ENCODE measurements at regions not wholly inside any gene's neighbourhood (a gene's known extent, or its start where the extent isn't known, plus 50 kb on each side); places are given as distances from the start of the nearest gene placed in this dataset.
A peak's percentile ranks its signal among the peaks of the same experiment; 100 is the strongest.
"Not testable (repeated sequence)": the region's sequence is repeated elsewhere in the genome, so short reads cannot be mapped to it uniquely, and the experiment has no call there.

DNA sequence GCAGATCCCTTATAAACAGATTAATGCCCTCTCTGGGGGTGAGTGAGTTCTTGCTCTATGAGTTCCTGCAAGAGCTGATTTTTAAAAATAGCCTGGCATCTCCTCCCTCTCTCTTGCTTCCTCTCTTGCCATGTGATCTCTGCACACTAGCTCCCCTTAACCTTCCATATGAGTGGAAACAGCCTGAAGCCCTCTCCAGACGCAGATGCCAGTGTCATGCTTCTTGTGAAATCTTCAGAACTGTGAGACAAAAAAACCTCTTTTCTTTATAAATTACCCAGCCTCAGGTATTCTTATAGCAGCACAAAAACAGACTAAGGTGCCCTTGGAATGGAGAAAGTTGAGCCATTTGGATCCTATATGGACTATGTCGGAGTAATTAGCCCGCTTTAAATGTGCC, 559.7 kb upstream of the CYLC2 start:
- H3K4me1 ChIP-seq (ENCODE audit: insufficient read depth, low read length, poor library complexity, severe bottlenecking), result no peaks in the 10 kb centered on the region
- H2AFZ ChIP-seq (ENCODE audit: low read length), result no peak overlapping the region
- H3K9me3 ChIP-seq (ENCODE audit: insufficient read depth, low read depth, low read length), result no peaks in the 10 kb centered on the region
- no peaks in the 10 kb centered on the region for H3K79me2 ChIP-seq (ENCODE audit: insufficient read depth, low read length)
- no peaks in the 10 kb centered on the region for H3K9me2 ChIP-seq (replicated peaks; ENCODE audit: low read depth, low read length)
- no peaks in the 10 kb centered on the region for H4K20me1 ChIP-seq (ENCODE audit: insufficient read depth, low read length, poor library complexity, severe bottlenecking)
- no peaks in the 10 kb centered on the region for H3K36me3 ChIP-seq (ENCODE audit: insufficient read depth, low read length)
- H3K4me2 ChIP-seq (ENCODE audit: low read depth, low read length, poor library complexity, severe bottlenecking), result no peak overlapping the region
- TF ChIP-seq, protein P1, sequence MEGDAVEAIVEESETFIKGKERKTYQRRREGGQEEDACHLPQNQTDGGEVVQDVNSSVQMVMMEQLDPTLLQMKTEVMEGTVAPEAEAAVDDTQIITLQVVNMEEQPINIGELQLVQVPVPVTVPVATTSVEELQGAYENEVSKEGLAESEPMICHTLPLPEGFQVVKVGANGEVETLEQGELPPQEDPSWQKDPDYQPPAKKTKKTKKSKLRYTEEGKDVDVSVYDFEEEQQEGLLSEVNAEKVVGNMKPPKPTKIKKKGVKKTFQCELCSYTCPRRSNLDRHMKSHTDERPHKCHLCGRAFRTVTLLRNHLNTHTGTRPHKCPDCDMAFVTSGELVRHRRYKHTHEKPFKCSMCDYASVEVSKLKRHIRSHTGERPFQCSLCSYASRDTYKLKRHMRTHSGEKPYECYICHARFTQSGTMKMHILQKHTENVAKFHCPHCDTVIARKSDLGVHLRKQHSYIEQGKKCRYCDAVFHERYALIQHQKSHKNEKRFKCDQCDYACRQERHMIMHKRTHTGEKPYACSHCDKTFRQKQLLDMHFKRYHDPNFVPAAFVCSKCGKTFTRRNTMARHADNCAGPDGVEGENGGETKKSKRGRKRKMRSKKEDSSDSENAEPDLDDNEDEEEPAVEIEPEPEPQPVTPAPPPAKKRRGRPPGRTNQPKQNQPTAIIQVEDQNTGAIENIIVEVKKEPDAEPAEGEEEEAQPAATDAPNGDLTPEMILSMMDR (conservative IDR thresholded peaks at IDR 0.05; ENCODE audit: low read length), result no peak
- no peak for TF ChIP-seq EZH2phosphoT487 (IDR thresholded peaks at IDR 0.05; ENCODE audit: borderline replicate concordance)
- no peaks in the 10 kb centered on the region for H3K27me3 ChIP-seq (ENCODE audit: insufficient read depth, low read length, poor library complexity, severe bottlenecking)
- no peak overlapping the region for H3K4me3 ChIP-seq (ENCODE audit: low read length, poor library complexity, severe bottlenecking)
- no peak overlapping the region for H3K9ac ChIP-seq (ENCODE audit: low read depth, low read length, poor library complexity, severe bottlenecking)
- no peaks in the 10 kb centered on the region for H3F3A ChIP-seq (ENCODE audit: low read depth)

DNA sequence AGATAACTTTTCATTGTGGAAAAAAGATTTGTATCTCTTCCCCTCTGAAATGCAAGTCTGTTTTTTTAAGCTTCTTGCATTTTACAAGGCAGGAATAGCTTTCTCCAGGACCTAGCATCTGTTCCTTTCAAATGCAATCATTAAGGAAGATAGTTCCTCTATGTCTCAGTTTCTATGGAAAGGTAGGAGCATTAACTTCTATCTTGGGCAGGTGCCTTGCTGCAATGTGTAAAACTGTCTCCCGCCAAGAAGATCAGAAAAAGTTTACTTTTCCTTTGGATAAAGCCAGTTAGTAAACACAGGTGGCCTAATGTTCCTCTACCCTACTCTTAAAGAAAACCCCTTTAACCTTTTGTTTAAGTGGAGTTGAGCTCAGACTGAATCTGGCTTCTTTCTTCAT, 560.6 kb upstream of the CYLC2 start:
- H3K9ac ChIP-seq (ENCODE audit: low read depth, low read length, poor library complexity, severe bottlenecking), result no peak overlapping the region
- no peaks in the 10 kb centered on the region for H4K20me1 ChIP-seq (ENCODE audit: insufficient read depth, low read length, poor library complexity, severe bottlenecking)
- no peak overlapping the region for H3K4me3 ChIP-seq (ENCODE audit: low read length, poor library complexity, severe bottlenecking)
- H3K27me3 ChIP-seq (ENCODE audit: insufficient read depth, low read length, poor library complexity, severe bottlenecking), result no peaks in the 10 kb centered on the region
- H3K36me3 ChIP-seq (ENCODE audit: insufficient read depth, low read length), result no peaks in the 10 kb centered on the region
- no peaks in the 10 kb centered on the region for H3K79me2 ChIP-seq (ENCODE audit: insufficient read depth, low read length)
- H2AFZ ChIP-seq (ENCODE audit: low read length), result no peak overlapping the region
- no peak overlapping the region for H3K4me2 ChIP-seq (ENCODE audit: low read depth, low read length, poor library complexity, severe bottlenecking)
- no peaks in the 10 kb centered on the region for H3K9me3 ChIP-seq (ENCODE audit: insufficient read depth, low read depth, low read length)
- no peaks in the 10 kb centered on the region for H3F3A ChIP-seq (ENCODE audit: low read depth)
- H3K4me1 ChIP-seq (ENCODE audit: insufficient read depth, low read length, poor library complexity, severe bottlenecking), result no peaks in the 10 kb centered on the region
- H3K9me2 ChIP-seq (replicated peaks; ENCODE audit: low read depth, low read length), result no peaks in the 10 kb centered on the region
- TF ChIP-seq EZH2phosphoT487 (IDR thresholded peaks at IDR 0.05; ENCODE audit: borderline replicate concordance), result no peak
- TF ChIP-seq, protein P1 (conservative IDR thresholded peaks at IDR 0.05; ENCODE audit: low read length), result no peak

DNA sequence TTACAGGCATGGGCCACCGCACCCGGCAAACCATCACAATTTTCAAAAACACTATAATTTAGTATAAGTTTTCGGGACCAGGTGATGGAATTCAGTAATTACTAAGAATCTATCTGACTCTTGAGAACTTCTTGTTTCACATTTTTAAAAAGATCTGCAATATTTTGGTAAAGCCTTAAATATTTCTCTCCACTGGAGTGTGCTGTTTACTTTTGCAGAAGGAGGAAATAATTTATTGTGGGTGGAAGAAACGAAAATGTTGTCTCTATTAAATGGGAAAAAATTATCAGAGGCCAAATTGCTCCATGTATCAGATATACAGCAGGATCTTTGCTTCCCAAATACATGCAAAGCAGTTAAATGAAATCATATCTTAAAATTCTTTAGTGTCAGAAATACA, 566.8 kb upstream of the CYLC2 start:
- no peaks in the 10 kb centered on the region for H3K4me1 ChIP-seq (ENCODE audit: insufficient read depth, low read length, poor library complexity, severe bottlenecking)
- no peaks in the 10 kb centered on the region for H3K36me3 ChIP-seq (ENCODE audit: insufficient read depth, low read length)
- no peaks in the 10 kb centered on the region for H4K20me1 ChIP-seq (ENCODE audit: insufficient read depth, low read length, poor library complexity, severe bottlenecking)
- no peaks in the 10 kb centered on the region for H3K9me2 ChIP-seq (replicated peaks; ENCODE audit: low read depth, low read length)
- H3K79me2 ChIP-seq (ENCODE audit: insufficient read depth, low read length), result no peaks in the 10 kb centered on the region
- H3K9ac ChIP-seq (ENCODE audit: low read depth, low read length, poor library complexity, severe bottlenecking), result no peak overlapping the region
- TF ChIP-seq EZH2phosphoT487 (IDR thresholded peaks at IDR 0.05; ENCODE audit: borderline replicate concordance), result no peak
- TF ChIP-seq, protein P1 (conservative IDR thresholded peaks at IDR 0.05; ENCODE audit: low read length), result peak; percentile 18; the same call in 1 of the 2 replicates
- H3K4me2 ChIP-seq (ENCODE audit: low read depth, low read length, poor library complexity, severe bottlenecking), result no peak overlapping the region
- H3K27me3 ChIP-seq (ENCODE audit: insufficient read depth, low read length, poor library complexity, severe bottlenecking), result no peaks in the 10 kb centered on the region
- H2AFZ ChIP-seq (ENCODE audit: low read length), result no peak overlapping the region
- no peaks in the 10 kb centered on the region for H3K9me3 ChIP-seq (ENCODE audit: insufficient read depth, low read depth, low read length)
- H3F3A ChIP-seq (ENCODE audit: low read depth), result no peaks in the 10 kb centered on the region
- no peak overlapping the region for H3K4me3 ChIP-seq (ENCODE audit: low read length, poor library complexity, severe bottlenecking)

DNA sequence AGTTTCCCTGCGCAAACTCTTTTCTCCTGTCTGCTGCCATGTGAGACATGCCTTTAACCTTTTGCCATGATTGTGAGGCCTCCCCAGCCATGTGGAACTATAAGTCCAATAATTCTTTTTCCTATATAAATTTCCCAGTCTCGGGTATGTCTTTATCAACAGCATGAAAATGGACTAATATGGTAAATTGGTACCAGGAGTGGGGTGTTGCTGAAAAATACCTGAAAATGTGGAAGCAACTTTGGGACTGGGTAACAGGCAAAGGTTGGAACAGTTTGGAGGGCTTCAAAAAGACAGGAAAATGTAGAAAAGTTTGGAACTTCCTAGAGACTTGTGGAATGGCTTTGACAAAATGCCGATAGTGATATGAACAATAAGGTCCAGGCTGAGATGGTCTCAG, 578.9 kb upstream of the CYLC2 start:
- H3F3A ChIP-seq (ENCODE audit: low read depth); H3K27me3 ChIP-seq (ENCODE audit: insufficient read depth, low read length, poor library complexity, severe bottlenecking); H3K4me2 ChIP-seq (ENCODE audit: low read depth, low read length, poor library complexity, severe bottlenecking); H3K9ac ChIP-seq (ENCODE audit: low read depth, low read length, poor library complexity, severe bottlenecking); H3K79me2 ChIP-seq (ENCODE audit: insufficient read depth, low read length); H2AFZ ChIP-seq (ENCODE audit: low read length); H4K20me1 ChIP-seq (ENCODE audit: insufficient read depth, low read length, poor library complexity, severe bottlenecking); H3K4me1 ChIP-seq (ENCODE audit: insufficient read depth, low read length, poor library complexity, severe bottlenecking); H3K9me2 ChIP-seq (replicated peaks; ENCODE audit: low read depth, low read length); H3K9me3 ChIP-seq (ENCODE audit: insufficient read depth, low read depth, low read length); H3K36me3 ChIP-seq (ENCODE audit: insufficient read depth, low read length); H3K4me3 ChIP-seq (ENCODE audit: low read length, poor library complexity, severe bottlenecking): not testable (repeated sequence)
